Neural progenitor cell (in vitro differentiated cells): ENCODE measurements at regions not wholly inside any gene's neighbourhood (a gene's known extent, or its start where the extent isn't known, plus 50 kb on each side); places are given as distances from the start of the nearest gene placed in this dataset.

Source experiments
- CTCF ChIP-seq: fragments of 200-600 bp; sonication (generic); IDR thresholded peaks from 2 replicates; pipeline ENCODE4 v1.5.1; 2017; ENCODE audit warnings: antibody characterized with exemption, mild to moderate bottlenecking
- EZH2 ChIP-seq: fragments of 200-600 bp; sonication (generic); IDR thresholded peaks from 2 replicates; pipeline ENCODE4 v1.6.1; 2017; ENCODE audit warnings: antibody characterized with exemption, mild to moderate bottlenecking, moderate library complexity
- EZH2phosphoT487 ChIP-seq: fragments of 200-600 bp; sonication (generic); IDR thresholded peaks from 2 replicates; pipeline ENCODE4 v1.6.1; 2017; ENCODE audit warnings: antibody characterized with exemption

GRCh38 chr2:60003076-60003475, 550.4 kb downstream of the BCL11A start:
- TF ChIP-seq CTCF (no peak), EZH2 (no peak), EZH2phosphoT487 (no peak)
